OCI-LY3 (cell line): ENCODE measurements at regions not wholly inside any gene's neighbourhood (a gene's known extent, or its start where the extent isn't known, plus 50 kb on each side); places are given as distances from the start of the nearest gene placed in this dataset.

Experiments
- H2AFZ ChIP-seq: fragments of 200-600, 300-600 bp; shearing (Covaris generic); 2 replicates; pipeline ENCODE4 v1.6.0; 2014; ENCODE audit warnings: antibody characterized with exemption, low read depth, low read length
- H3K27ac ChIP-seq: fragments of 200-600, 300-600 bp; sonication (generic); 2 replicates; pipeline ENCODE4 v1.5.1; 2014; ENCODE audit warnings: mild to moderate bottlenecking, low read length, moderate library complexity, mixed read lengths
- H3K27me3 ChIP-seq: fragments of 200-600, 300-600 bp; sonication (generic); 2 replicates; pipeline ENCODE4 v1.6.1; 2014; ENCODE audit warnings: low read depth, low read length, mixed read lengths
- H3K36me3 ChIP-seq: fragments of 200-600, 300-600 bp; sonication (generic); replicated peaks from 2 replicates; pipeline ENCODE3; 2014; ENCODE audit warnings: low read depth, low read length, mixed read lengths
- H3K4me1 ChIP-seq: fragments of 300-600, 200-600 bp; sonication (generic); 2 replicates; pipeline ENCODE4 v1.6.1; 2014; ENCODE audit warnings: low read length, mixed read lengths
- H3K4me2 ChIP-seq: fragments of 200-600, 300-600 bp; sonication (generic); 2 replicates; pipeline ENCODE4 v1.6.1; 2014; ENCODE audit warnings: low read length, mixed read lengths
- H3K4me3 ChIP-seq: fragments of 300-600, 200-600 bp; sonication (generic); 2 replicates; pipeline ENCODE4 v1.5.1; 2014; ENCODE audit warnings: antibody characterized with exemption, mild to moderate bottlenecking, low read length, moderate library complexity
- H3K79me2 ChIP-seq: fragments of 300-600, 200-600 bp; shearing (Covaris generic); 2 replicates; pipeline ENCODE4 v1.6.1; 2014; ENCODE audit warnings: mild to moderate bottlenecking, low read length, mixed read lengths
- H3K9ac ChIP-seq: fragments of 300-600, 200-600 bp; shearing (Covaris generic); 2 replicates; pipeline ENCODE4 v1.6.0; 2014; ENCODE audit warnings: mild to moderate bottlenecking, low read length, moderate library complexity
- H3K9me3 ChIP-seq: fragments of 200-600, 300-600 bp; shearing (Covaris generic); 2 replicates; pipeline ENCODE4 v1.6.1; 2014; ENCODE audit warnings: low read length, mixed read lengths; ENCODE audit not compliant: insufficient read depth
- H4K20me1 ChIP-seq: fragments of 200-600, 300-600 bp; sonication (generic); 2 replicates; pipeline ENCODE4 v1.6.1; 2016; ENCODE audit warnings: low read length, mixed read lengths; ENCODE audit not compliant: insufficient read depth
- CTCF ChIP-seq: fragments of 200-600, 300-600 bp; sonication (generic); IDR thresholded peaks from 2 replicates; pipeline ENCODE4 v1.5.1; 2014; ENCODE audit warnings: antibody characterized with exemption, low read length, low read depth
- EZH2phosphoT487 ChIP-seq: fragments of 200-600 bp; shearing (Covaris generic); IDR thresholded peaks from 2 replicates; pipeline ENCODE4 v1.6.1; 2018; ENCODE audit warnings: antibody characterized with exemption, mixed run types, low read depth

GRCh38 chr13:72074663-72075062 is 207.7 kb upstream of the DACH1 start:
- Histone ChIP-seq H3K79me2 (no peaks in the 10 kb centered on the region), H4K20me1 (no peaks in the 10 kb centered on the region), H3K36me3 (no peaks in the 10 kb centered on the region), H3K4me3 (no peak overlapping the region), H3K4me2 (no peak overlapping the region), H3K9ac (no peak overlapping the region), H3K27me3 (no peaks in the 10 kb centered on the region), H3K9me3 (no peaks in the 10 kb centered on the region), H2AFZ (no peak overlapping the region), H3K27ac (no peak overlapping the region), H3K4me1 (0 out of 2 replicates have a peak, but pooled peaks cover 3% of the 10 kb centered on the region)
- TF ChIP-seq CTCF: no peak

- Histone ChIP-seq H3K4me2 (no peak overlapping the region), H3K4me3 (no peak overlapping the region), H2AFZ (no peak overlapping the region), H3K9ac (no peak overlapping the region), H3K9me3 (no peaks in the 10 kb centered on the region), H3K4me1 (0 out of 2 replicates have a peak, but pooled peaks cover 3% of the 10 kb centered on the region), H3K27ac (no peak overlapping the region), H4K20me1 (no peaks in the 10 kb centered on the region), H3K27me3 (no peaks in the 10 kb centered on the region), H3K79me2 (no peaks in the 10 kb centered on the region), H3K36me3 (no peaks in the 10 kb centered on the region)
- TF ChIP-seq CTCF (no peak), EZH2phosphoT487 (no peak)
These were observed 205.3 kb upstream of the DACH1 start for GRCh38 chr13:72072261-72072660.

GRCh38 chr13:72071713-72072112 is 204.7 kb upstream of the DACH1 start:
- no peak for TF ChIP-seq EZH2phosphoT487
- TF ChIP-seq CTCF: no peak
- H3K4me1 ChIP-seq: 0 out of 2 replicates have a peak, but pooled peaks cover 3% of the 10 kb centered on the region
- no peaks in the 10 kb centered on the region for H3K79me2 ChIP-seq
- H3K4me3 ChIP-seq: no peak overlapping the region
- no peak overlapping the region for H3K4me2 ChIP-seq
- H3K9me3 ChIP-seq: no peaks in the 10 kb centered on the region
- H4K20me1 ChIP-seq: no peaks in the 10 kb centered on the region
- H2AFZ ChIP-seq: no peak overlapping the region
- no peak overlapping the region for H3K27ac ChIP-seq
- no peak overlapping the region for H3K9ac ChIP-seq
- H3K27me3 ChIP-seq: no peaks in the 10 kb centered on the region
- H3K36me3 ChIP-seq: no peaks in the 10 kb centered on the region

GRCh38 chr13:72062566-72062965 is 195.6 kb upstream of the DACH1 start:
- Histone ChIP-seq H3K4me3 (no peak overlapping the region), H3K4me1 (no peaks in the 10 kb centered on the region), H3K36me3 (no peaks in the 10 kb centered on the region), H4K20me1 (no peaks in the 10 kb centered on the region), H3K9me3 (0 out of 2 replicates have a peak, but pooled peaks cover 3% of the 10 kb centered on the region), H3K4me2 (no peak overlapping the region), H2AFZ (no peak overlapping the region), H3K27me3 (no peaks in the 10 kb centered on the region), H3K79me2 (no peaks in the 10 kb centered on the region), H3K27ac (no peak overlapping the region), H3K9ac (no peak overlapping the region)
- no peak for TF ChIP-seq CTCF
- no peak for TF ChIP-seq EZH2phosphoT487
